HEK293 (cell line): ENCODE measurements at regions not wholly inside any gene's neighbourhood (a gene's known extent, or its start where the extent isn't known, plus 50 kb on each side); places are given as distances from the start of the nearest gene placed in this dataset.

Experiments used
- CTCF ChIA-PET: fragments of 350-600 bp; formaldehyde crosslinking; extraction: SDS; loops from one replicate; lab custom pipeline; 2021; ENCODE audit warnings: antibody characterized with exemption; lab: Yijun Ruan, JAX
- POLR2A ChIA-PET: fragments of 300-600 bp; formaldehyde crosslinking; extraction: SDS; loops from one replicate; lab custom pipeline; 2020; ENCODE audit warnings: antibody characterized with exemption, inconsistent platforms; lab: Yijun Ruan, JAX
- H3K27ac ChIP-seq: fragments of 200-500 bp; sonication (Bioruptor generic); 2 replicates; pipeline ENCODE4 v1.5.1; 2014; ENCODE audit warnings: low read depth, low read length, control low read depth, inconsistent platforms; ENCODE audit errors: extremely low read depth
- H3K36me3 ChIP-seq, 2 experiments: fragments of 200-500 bp in 1 of 2; sonication (Bioruptor generic) in 1 of 2; 1 replicate in 1 of 2; 2 replicates in 1 of 2; pipeline ENCODE4 v1.5.1; 2014 to 2017; ENCODE audit warnings: inconsistent platforms in 2 of 2, low read length in 2 of 2; ENCODE audit not compliant: control insufficient read depth in 2 of 2, insufficient read depth in 1 of 2
- H3K4me1 ChIP-seq: fragments of 200-500 bp; sonication (Bioruptor generic); 2 replicates; pipeline ENCODE4 v1.5.1; 2014; ENCODE audit warnings: mild to moderate bottlenecking, low read length, inconsistent platforms; ENCODE audit not compliant: control insufficient read depth, insufficient read depth
- H3K4me3 ChIP-seq: 2 replicates; pipeline ENCODE4 v1.5.1; 2011; ENCODE audit warnings: low read depth, mild to moderate bottlenecking, control low read depth, low read length, moderate library complexity
- H3K9me3 ChIP-seq: fragments of 200-500 bp; sonication (Bioruptor generic); 2 replicates; pipeline ENCODE4 v1.5.1; 2014; ENCODE audit warnings: low read depth, low read length, inconsistent platforms; ENCODE audit not compliant: control insufficient read depth, insufficient read depth
- GFI1B ChIP-seq: fragments of 450-650 bp; formaldehyde crosslinking; IDR thresholded peaks from 2 replicates; pipeline ENCODE4 v1.5.1; 2016; ENCODE audit warnings: missing biosample characterization, missing genetic modification characterization
- HIC1 ChIP-seq: fragments of 450-650 bp; formaldehyde crosslinking; IDR thresholded peaks from 2 replicates; pipeline ENCODE4 v1.5.1; 2016; ENCODE audit warnings: missing biosample characterization, missing genetic modification characterization
- OVOL3 ChIP-seq: fragments of 450-650 bp; formaldehyde crosslinking; IDR thresholded peaks from 2 replicates; pipeline ENCODE4 v1.5.1; 2016; ENCODE audit warnings: missing biosample characterization, missing genetic modification characterization
- ZBTB17 ChIP-seq: fragments of 450-650 bp; formaldehyde crosslinking; IDR thresholded peaks from 2 replicates; pipeline ENCODE4 v1.5.1; 2016; ENCODE audit warnings: missing biosample characterization, missing genetic modification characterization
- ZBTB26 ChIP-seq: fragments of 450-650 bp; formaldehyde crosslinking; optimal IDR thresholded peaks from 2 replicates; pipeline ENCODE3; 2016; ENCODE audit warnings: missing biosample characterization, mild to moderate bottlenecking, missing genetic modification characterization
- ZFHX2 ChIP-seq: fragments of 450-650 bp; formaldehyde crosslinking; conservative IDR thresholded peaks from 2 replicates; pipeline ENCODE4 v1.5.1; 2016; ENCODE audit warnings: missing biosample characterization, missing genetic modification characterization
- ZNF140 ChIP-seq: fragments of 450-650 bp; formaldehyde crosslinking; IDR thresholded peaks from 2 replicates; pipeline ENCODE4 v1.5.1; 2016; ENCODE audit warnings: missing biosample characterization, missing genetic modification characterization
- ZNF174 ChIP-seq: fragments of 450-650 bp; formaldehyde crosslinking; IDR thresholded peaks from 2 replicates; pipeline ENCODE4 v1.5.0; 2017; ENCODE audit warnings: missing biosample characterization, mild to moderate bottlenecking, missing genetic modification characterization
- ZNF211 ChIP-seq: fragments of 450-650 bp; formaldehyde crosslinking; IDR thresholded peaks from 2 replicates; pipeline ENCODE4 v1.5.1; 2016; ENCODE audit warnings: low read depth, missing biosample characterization, missing genetic modification characterization
- ZNF266 ChIP-seq: fragments of 450-650 bp; formaldehyde crosslinking; IDR thresholded peaks from 2 replicates; pipeline ENCODE4 v1.5.1; 2016; ENCODE audit warnings: missing biosample characterization, missing genetic modification characterization, low read depth
- ZNF404 ChIP-seq: fragments of 450-650 bp; formaldehyde crosslinking; IDR thresholded peaks from 2 replicates; pipeline ENCODE4 v1.5.1; 2017; ENCODE audit warnings: missing biosample characterization, missing genetic modification characterization
- ZNF416 ChIP-seq: fragments of 450-650 bp; formaldehyde crosslinking; IDR thresholded peaks from 2 replicates; pipeline ENCODE4 v1.5.1; 2016; ENCODE audit warnings: missing biosample characterization, missing genetic modification characterization
- ZNF677 ChIP-seq: fragments of 450-650 bp; IDR thresholded peaks from 2 replicates; pipeline ENCODE4 v1.5.0; 2018; ENCODE audit warnings: missing biosample characterization, mild to moderate bottlenecking, missing genetic modification characterization, moderate library complexity
- ZNF701 ChIP-seq: fragments of 450-650 bp; formaldehyde crosslinking; IDR thresholded peaks from 2 replicates; pipeline ENCODE4 v1.5.1; 2016; ENCODE audit warnings: missing biosample characterization, missing genetic modification characterization
- ZNF768 ChIP-seq: fragments of 450-650 bp; formaldehyde crosslinking; IDR thresholded peaks from 2 replicates; pipeline ENCODE4 v1.5.1; 2018; ENCODE audit warnings: missing biosample characterization, mild to moderate bottlenecking, missing genetic modification characterization
- ZNF785 ChIP-seq: fragments of 450-650 bp; formaldehyde crosslinking; IDR thresholded peaks from 2 replicates; pipeline ENCODE4 v1.5.1; 2016; ENCODE audit warnings: missing biosample characterization, missing genetic modification characterization
- ZNF830 ChIP-seq: fragments of 450-650 bp; IDR thresholded peaks from 2 replicates; pipeline ENCODE4 v1.5.0; 2018; ENCODE audit warnings: missing biosample characterization, missing genetic modification characterization, low read depth, mild to moderate bottlenecking, moderate library complexity
- ZSCAN4 ChIP-seq: fragments of 450-650 bp; formaldehyde crosslinking; IDR thresholded peaks from 2 replicates; pipeline ENCODE4 v1.5.1; 2017; ENCODE audit warnings: missing biosample characterization, missing genetic modification characterization

- Histone ChIP-seq H3K4me3 (no peak overlapping the region), H3K4me1 (no peaks in the 10 kb centered on the region), H3K36me3 (no peaks in the 10 kb centered on the region), H3K27ac (no peak overlapping the region), H3K9me3 (no peaks in the 10 kb centered on the region)
- ChIA-PET CTCF (interaction anchor here (0.6 kb wide), 1 partner anchor 515 kb away, joined by 3 read pairs; no protein-coding TSS in a partner anchor), POLR2A (no interaction called here)
- TF ChIP-seq ZSCAN4 (no peak), ZNF211 (no peak), ZNF404 (tag by site-specific recombination) (no peak), ZFHX2 (no peak), GFI1B (tag by site-specific recombination) (no peak), ZNF266 (no peak), ZBTB26 (tag by site-specific recombination) (no peak), ZNF768 (tag by site-specific recombination) (no peak), ZNF416 (no peak), ZNF677 (tag by site-specific recombination) (no peak)
Measured at GRCh38 chr1:193914871-193915270, 728.5 kb upstream of the B3GALT2 start.

GRCh38 chr1:193909406-193910082 lies 723.1 kb upstream of the B3GALT2 start:
- Histone ChIP-seq H3K36me3 (no peaks in the 10 kb centered on the region), H3K4me3 (no peak overlapping the region), H3K4me1 (no peaks in the 10 kb centered on the region), H3K27ac (no peak overlapping the region), H3K9me3 (no peaks in the 10 kb centered on the region)
- TF ChIP-seq OVOL3 (no peak), ZNF830 (no peak), ZNF174 (tag by site-specific recombination) (no peak), ZBTB17 (tag by site-specific recombination) (no peak), ZNF140 (tag by site-specific recombination) (no peak), ZNF768 (tag by site-specific recombination) (no peak), ZNF785 (tag by site-specific recombination) (no peak), HIC1 (tag by site-specific recombination) (no peak), ZNF701 (no peak)
- ChIA-PET POLR2A (no interaction called here), CTCF (interaction anchor here (0.7 kb wide), 1 partner anchor 613 kb away, joined by 4 read pairs; no protein-coding TSS in a partner anchor)
